Heart left ventricle (tissue), 13 donors: ENCODE measurements at regions not wholly inside any gene's neighbourhood (a gene's known extent, or its start where the extent isn't known, plus 50 kb on each side); places are given as distances from the start of the nearest gene placed in this dataset.

Experiments used
- CTCF ChIP-seq, 12 donors: fragments of 200-600 bp; sonication (generic) in 4 of 12; IDR thresholded peaks; one replicate each; pipeline versions ENCODE4 v1.5.0 to v1.8.0; 2018 to 2022; ENCODE audit warnings: antibody characterized with exemption in 12 of 12, mild to moderate bottlenecking in 5 of 12
- POLR2A ChIP-seq, 2 donors: fragments of 450-650 bp; IDR thresholded peaks; one replicate each; pipeline ENCODE4 v1.6.1; 2017; ENCODE audit warnings: antibody characterized with exemption in 2 of 2, mild to moderate bottlenecking in 2 of 2, moderate library complexity in 2 of 2
- donor health status: ischemic (EF 13 %, LVEDD 7.1; RV severe dilation, severe dysfunction).
- donor health status: DM: no; HTN: yes; CAD: no.
- donor health status: DM: no; HTN: no; CAD: no.
- donor health status: ischemic (EF 25% LVEDD 6.9; RV normal size, moderate dysfunction).
- donor health status: ischemic (EF 25% LVEDD 5.7; RV mildly dilated, moderate dysfunction).
- donor health status: ischemic (EF 35%, LVEDD 5.7; RV mildly dilated, moderate dysfunction).
- donor health status: nonischemic (EF 11% LVEDD 7.7; RV severe dilation, severe dysfunction).
- donor health status: DM: yes; HTN: yes; CAD: no.
- donor health status: PGD.
- donor health status: ischemic (EF 29% LVEDD 5.4; RV normal size, mild dysfunction).
- donor health status: nonischemic (EF 23%, LVEDD 6.1; RV moderate dilation, normal function).

DNA sequence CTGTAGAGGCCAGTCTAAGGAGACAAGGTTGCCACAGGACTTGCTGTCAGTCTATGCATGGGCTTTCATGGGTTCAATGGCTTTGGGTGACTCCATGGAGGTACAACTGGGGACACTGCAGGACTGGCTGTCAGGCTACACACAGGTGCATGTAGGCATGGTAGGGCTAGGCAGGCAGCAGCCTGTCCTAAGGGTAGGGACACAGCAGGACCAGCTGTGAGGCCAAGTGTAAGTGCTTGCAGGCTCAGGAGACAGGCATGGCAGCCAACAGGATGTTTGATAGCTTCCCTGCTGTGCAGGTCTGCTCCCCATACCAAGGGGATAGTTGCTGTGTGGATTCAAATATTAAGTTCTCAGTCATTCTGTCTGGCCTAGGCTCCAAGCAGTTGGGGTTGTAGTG lies 181.0 kb upstream of the NPY start:
- no peak for TF ChIP-seq CTCF (IDR thresholded peaks at IDR 0.05)
- TF ChIP-seq POLR2A (IDR thresholded peaks at IDR 0.05), result no peak
